ENCODE measurements at regions not wholly inside any gene's neighbourhood (a gene's known extent, or its start where the extent isn't known, plus 50 kb on each side); places are given as distances from the start of the nearest gene placed in this dataset.

DNA sequence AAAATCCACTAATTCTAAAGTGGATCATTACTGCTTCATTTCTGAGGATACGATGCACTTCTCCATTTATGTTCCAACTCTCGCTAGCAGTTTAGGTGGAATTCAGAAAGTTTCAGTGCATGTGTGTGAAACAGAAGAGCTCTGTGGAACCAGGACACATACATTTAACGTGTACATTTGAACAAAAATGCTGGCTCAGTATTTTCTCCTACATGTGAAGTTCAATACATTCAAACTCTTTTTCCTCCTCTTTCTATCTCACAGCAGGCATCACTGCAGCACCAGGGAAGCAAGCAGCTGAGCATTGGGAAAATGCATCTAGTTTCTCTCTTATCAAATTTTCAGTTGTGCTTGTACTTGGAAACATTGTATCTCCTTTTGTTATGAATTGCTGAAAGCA, 169.4 kb upstream of the CNTN1 start:
- TF ChIP-seq, protein P1, sequence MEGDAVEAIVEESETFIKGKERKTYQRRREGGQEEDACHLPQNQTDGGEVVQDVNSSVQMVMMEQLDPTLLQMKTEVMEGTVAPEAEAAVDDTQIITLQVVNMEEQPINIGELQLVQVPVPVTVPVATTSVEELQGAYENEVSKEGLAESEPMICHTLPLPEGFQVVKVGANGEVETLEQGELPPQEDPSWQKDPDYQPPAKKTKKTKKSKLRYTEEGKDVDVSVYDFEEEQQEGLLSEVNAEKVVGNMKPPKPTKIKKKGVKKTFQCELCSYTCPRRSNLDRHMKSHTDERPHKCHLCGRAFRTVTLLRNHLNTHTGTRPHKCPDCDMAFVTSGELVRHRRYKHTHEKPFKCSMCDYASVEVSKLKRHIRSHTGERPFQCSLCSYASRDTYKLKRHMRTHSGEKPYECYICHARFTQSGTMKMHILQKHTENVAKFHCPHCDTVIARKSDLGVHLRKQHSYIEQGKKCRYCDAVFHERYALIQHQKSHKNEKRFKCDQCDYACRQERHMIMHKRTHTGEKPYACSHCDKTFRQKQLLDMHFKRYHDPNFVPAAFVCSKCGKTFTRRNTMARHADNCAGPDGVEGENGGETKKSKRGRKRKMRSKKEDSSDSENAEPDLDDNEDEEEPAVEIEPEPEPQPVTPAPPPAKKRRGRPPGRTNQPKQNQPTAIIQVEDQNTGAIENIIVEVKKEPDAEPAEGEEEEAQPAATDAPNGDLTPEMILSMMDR (IDR thresholded peaks at IDR 0.05), result no peak
- no peak for TF ChIP-seq EZH2phosphoT487 (IDR thresholded peaks at IDR 0.05)

Measured in neural progenitor cell (in vitro differentiated cells).